ENCODE measurements at regions not wholly inside any gene's neighbourhood (a gene's known extent, or its start where the extent isn't known, plus 50 kb on each side); places are given as distances from the start of the nearest gene placed in this dataset.

GRCh38 chr4:185869427-185869826, 57.4 kb upstream of the SORBS2 start:
- TF ChIP-seq EP300 (IDR thresholded peaks at IDR 0.05), result no peak
- no peak for TF ChIP-seq CTCF (IDR thresholded peaks at IDR 0.05)
- no peak for TF ChIP-seq POLR2A (IDR thresholded peaks at IDR 0.05)
